Neural crest cell (in vitro differentiated cells): ENCODE measurements at regions not wholly inside any gene's neighbourhood (a gene's known extent, or its start where the extent isn't known, plus 50 kb on each side); places are given as distances from the start of the nearest gene placed in this dataset.

Experiments
- DNase-seq: peaks from one replicate; pipeline ENCODE4 v3.0.0; 2021; ENCODE audit warnings: low read depth, mixed read lengths, low spot score
- H3K27ac Mint-ChIP-seq: one replicate; pipeline ENCODE4 v1.8.0; 2021; ENCODE audit warnings: mild to moderate bottlenecking, mixed read lengths; ENCODE audit not compliant: unreplicated experiment
- H3K27me3 Mint-ChIP-seq: 2 replicates; pipeline ENCODE4 v1.8.0; 2021; ENCODE audit warnings: low read depth, mild to moderate bottlenecking, mixed read lengths
- H3K36me3 Mint-ChIP-seq: 2 replicates; pipeline ENCODE4 v1.8.0; 2021; ENCODE audit warnings: low read depth, mild to moderate bottlenecking, mixed read lengths
- H3K4me1 Mint-ChIP-seq: 2 replicates; pipeline ENCODE4 v1.8.0; 2021; ENCODE audit warnings: mixed read lengths
- H3K4me3 Mint-ChIP-seq: one replicate; pipeline ENCODE4 v1.8.0; 2021; ENCODE audit warnings: mild to moderate bottlenecking, mixed read lengths
- H3K9me3 Mint-ChIP-seq: 2 replicates; pipeline ENCODE4 v1.8.0; 2021; ENCODE audit warnings: mixed read lengths
- TF ChIP-seq, protein P1 (sequence below): fragments of 200-600 bp; sonication (generic); conservative IDR thresholded peaks from 2 replicates; pipeline ENCODE4 v1.5.0; 2021; ENCODE audit warnings: antibody characterized with exemption, mild to moderate bottlenecking

DNA sequence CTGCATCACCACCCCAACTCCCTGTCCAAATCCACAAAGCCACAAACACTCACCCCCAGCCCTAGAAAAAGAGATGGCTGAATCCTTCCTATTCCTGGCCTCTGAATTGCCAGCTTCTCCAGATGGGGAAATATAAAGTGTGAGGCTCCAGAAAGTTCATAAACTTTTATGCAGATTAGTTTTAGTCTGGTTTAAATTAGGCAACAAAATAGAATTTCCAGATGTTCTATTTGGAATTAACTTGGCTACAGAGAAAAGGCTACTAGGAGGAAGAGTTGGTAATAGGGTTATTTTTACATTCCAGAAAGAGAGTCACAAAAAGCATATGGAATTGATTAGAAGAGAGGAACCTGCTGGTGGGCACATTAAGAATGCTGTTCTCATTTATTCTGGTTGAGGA, 56.0 kb downstream of the EN1 start:
- Mint-ChIP-seq H3K27ac (no peak overlapping the region), H3K4me3 (no peak overlapping the region), H3K36me3 (no peaks in the 10 kb centered on the region), H3K27me3 (peaks cover 43% of the 10 kb centered on the region), H3K9me3 (no peaks in the 10 kb centered on the region), H3K4me1 (no peaks in the 10 kb centered on the region)
- no peak for DNase-seq
- TF ChIP-seq, protein P1, sequence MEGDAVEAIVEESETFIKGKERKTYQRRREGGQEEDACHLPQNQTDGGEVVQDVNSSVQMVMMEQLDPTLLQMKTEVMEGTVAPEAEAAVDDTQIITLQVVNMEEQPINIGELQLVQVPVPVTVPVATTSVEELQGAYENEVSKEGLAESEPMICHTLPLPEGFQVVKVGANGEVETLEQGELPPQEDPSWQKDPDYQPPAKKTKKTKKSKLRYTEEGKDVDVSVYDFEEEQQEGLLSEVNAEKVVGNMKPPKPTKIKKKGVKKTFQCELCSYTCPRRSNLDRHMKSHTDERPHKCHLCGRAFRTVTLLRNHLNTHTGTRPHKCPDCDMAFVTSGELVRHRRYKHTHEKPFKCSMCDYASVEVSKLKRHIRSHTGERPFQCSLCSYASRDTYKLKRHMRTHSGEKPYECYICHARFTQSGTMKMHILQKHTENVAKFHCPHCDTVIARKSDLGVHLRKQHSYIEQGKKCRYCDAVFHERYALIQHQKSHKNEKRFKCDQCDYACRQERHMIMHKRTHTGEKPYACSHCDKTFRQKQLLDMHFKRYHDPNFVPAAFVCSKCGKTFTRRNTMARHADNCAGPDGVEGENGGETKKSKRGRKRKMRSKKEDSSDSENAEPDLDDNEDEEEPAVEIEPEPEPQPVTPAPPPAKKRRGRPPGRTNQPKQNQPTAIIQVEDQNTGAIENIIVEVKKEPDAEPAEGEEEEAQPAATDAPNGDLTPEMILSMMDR = no peak

GRCh38 chr2:118786746-118787145, 60.7 kb downstream of the EN1 start:
- Mint-ChIP-seq H3K27ac (no peak overlapping the region), H3K9me3 (no peaks in the 10 kb centered on the region), H3K4me1 (no peaks in the 10 kb centered on the region), H3K36me3 (no peaks in the 10 kb centered on the region), H3K27me3 (peaks cover 55% of the 10 kb centered on the region), H3K4me3 (no peak overlapping the region)
- TF ChIP-seq, protein P1 = no peak
- DNase-seq = no peak

GRCh38 chr2:118784860-118785259, 62.6 kb downstream of the EN1 start:
- peaks cover 45% of the 10 kb centered on the region for H3K27me3 Mint-ChIP-seq
- H3K27ac Mint-ChIP-seq = no peak overlapping the region
- TF ChIP-seq, protein P1 = no peak
- no peak for DNase-seq
- H3K36me3 Mint-ChIP-seq = peaks cover 4% of the 10 kb centered on the region
- no peaks in the 10 kb centered on the region for H3K4me1 Mint-ChIP-seq
- H3K4me3 Mint-ChIP-seq = no peak overlapping the region
- H3K9me3 Mint-ChIP-seq = peaks cover 6% of the 10 kb centered on the region

- H3K4me3 Mint-ChIP-seq = no peak overlapping the region
- no peak overlapping the region for H3K27ac Mint-ChIP-seq
These were observed 68.1 kb downstream of the EN1 start for GRCh38 chr2:118779362-118779761.

GRCh38 chr2:118774458-118775133, 72.9 kb downstream of the EN1 start:
- H3K4me3 Mint-ChIP-seq = peak overlapping the region; percentile 84
- H3K27ac Mint-ChIP-seq = no peak overlapping the region
- H3K27me3 Mint-ChIP-seq = peaks cover 65% of the 10 kb centered on the region
- H3K36me3 Mint-ChIP-seq = no peaks in the 10 kb centered on the region
- no peaks in the 10 kb centered on the region for H3K9me3 Mint-ChIP-seq
- TF ChIP-seq, protein P1 = no peak
- peak; percentile 67 for DNase-seq
- peaks cover 7% of the 10 kb centered on the region for H3K4me1 Mint-ChIP-seq

More at GRCh38 chr2:118779362-118779761, 68.1 kb downstream of the EN1 start:
- Mint-ChIP-seq H3K4me1 (peaks cover 7% of the 10 kb centered on the region), H3K9me3 (peaks cover 7% of the 10 kb centered on the region), H3K27me3 (peaks cover 32% of the 10 kb centered on the region), H3K36me3 (peaks cover 4% of the 10 kb centered on the region)
- DNase-seq = no peak
- TF ChIP-seq, protein P1 = no peak
